ENCODE measurements at regions not wholly inside any gene's neighbourhood (a gene's known extent, or its start where the extent isn't known, plus 50 kb on each side); places are given as distances from the start of the nearest gene placed in this dataset.

DNA sequence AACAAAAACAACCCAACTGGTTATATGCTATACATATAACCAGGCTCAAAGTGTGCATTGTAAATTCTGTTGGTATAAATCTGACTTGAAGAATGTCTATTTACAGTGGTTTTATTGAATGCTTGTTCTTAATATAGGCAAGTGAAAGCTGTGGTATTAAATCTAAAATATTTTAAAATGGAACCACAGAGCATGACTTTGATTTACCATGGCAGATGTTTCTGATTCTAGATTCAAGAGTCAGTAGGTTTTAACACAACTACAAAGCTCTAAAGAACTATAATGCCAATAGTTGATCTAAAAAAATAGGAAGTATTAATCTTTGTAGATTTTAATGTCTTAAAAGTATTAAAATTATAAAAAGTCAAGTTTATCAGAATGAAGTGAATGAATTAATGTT, 141.9 kb upstream of the PLSCR5 start:
- intact Hi-C loops (cut with DNase I) = loop anchor here (5.0 to 10.0 kb wide), 2 partner anchors 445 to 448 kb away; no protein-coding TSS in a partner anchor
- Histone ChIP-seq H3K4me1 (ENCODE audit: control insufficient read depth in 1 of 2, insufficient read depth in 2 of 2, low read length in 2 of 2) (no peaks in the 10 kb centered on the region), H3K27ac (ENCODE audit: low read depth in 1 of 2, low read length in 2 of 2) (no peak overlapping the region), H3K9me3 (ENCODE audit: control insufficient read depth, low read length) (no peaks in the 10 kb centered on the region), H3K36me3 (ENCODE audit: control insufficient read depth in 1 of 2, insufficient read depth in 2 of 2, low read length in 1 of 2) (no peaks in the 10 kb centered on the region), H3K27me3 (ENCODE audit: control insufficient read depth in 1 of 2, insufficient read depth in 2 of 2, low read length in 1 of 2) (no peaks in the 10 kb centered on the region), H3K4me3 (ENCODE audit: low read length in 2 of 2) (no peak overlapping the region)
- no peak for DNase-seq
- no peak for ATAC-seq (ENCODE audit: low FRiP score)

DNA sequence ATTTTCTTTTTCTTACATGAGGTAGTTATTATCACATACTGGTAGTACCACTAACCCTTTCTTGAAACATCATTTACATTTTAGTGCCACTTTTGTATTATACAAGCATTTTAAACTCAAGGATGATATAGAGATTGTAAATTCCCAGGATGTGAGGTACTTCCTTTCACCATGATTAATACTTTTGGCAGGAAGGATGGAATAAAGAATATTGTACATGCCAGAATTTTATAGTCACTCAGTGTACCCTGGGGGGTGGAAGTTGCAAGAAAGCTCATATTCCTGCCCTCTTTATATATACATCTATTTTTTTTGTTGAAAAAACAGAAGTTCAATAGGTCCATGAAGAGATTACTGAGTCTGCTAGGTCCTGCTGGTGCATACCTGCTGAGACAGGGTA, 141.0 kb upstream of the PLSCR5 start:
- no peaks in the 10 kb centered on the region for H3K9me3 ChIP-seq (ENCODE audit: control insufficient read depth, low read length)
- H3K36me3 ChIP-seq (ENCODE audit: control insufficient read depth in 1 of 2, insufficient read depth in 2 of 2, low read length in 1 of 2) = no peaks in the 10 kb centered on the region
- H3K4me1 ChIP-seq (ENCODE audit: control insufficient read depth in 1 of 2, insufficient read depth in 2 of 2, low read length in 2 of 2) = no peaks in the 10 kb centered on the region
- intact Hi-C loops (cut with DNase I) = loop anchor here (5.0 to 10.0 kb wide), 2 partner anchors 446 to 449 kb away; no protein-coding TSS in a partner anchor
- no peak overlapping the region for H3K4me3 ChIP-seq (ENCODE audit: low read length in 2 of 2)
- DNase-seq (no peak), ATAC-seq (ENCODE audit: low FRiP score) (no peak)
- no peak overlapping the region for H3K27ac ChIP-seq (ENCODE audit: low read depth in 1 of 2, low read length in 2 of 2)
- no peaks in the 10 kb centered on the region for H3K27me3 ChIP-seq (ENCODE audit: control insufficient read depth in 1 of 2, insufficient read depth in 2 of 2, low read length in 1 of 2)

DNA sequence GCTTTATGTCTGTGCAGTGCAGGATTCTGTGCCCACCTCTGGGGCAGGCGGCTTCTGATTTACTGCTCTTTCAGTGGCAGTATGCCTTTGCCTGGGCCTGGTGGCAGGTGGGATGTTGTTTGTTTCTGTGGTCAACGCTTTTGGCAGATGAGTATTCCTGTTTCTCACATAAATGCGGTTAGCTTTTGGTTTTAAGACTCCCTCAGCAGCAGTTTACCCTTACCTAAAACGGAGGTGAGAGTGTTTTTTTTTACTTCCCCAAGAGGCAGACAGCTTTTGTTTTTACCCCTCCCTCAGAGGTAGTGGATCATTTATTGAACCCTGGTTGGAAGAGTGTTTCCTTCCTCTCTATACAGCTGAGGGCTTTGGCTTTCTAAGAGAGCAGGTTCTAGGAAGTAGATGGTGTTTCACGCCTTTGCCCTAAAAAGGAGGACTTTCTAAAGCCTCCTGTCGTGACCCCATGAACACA, 134.1 kb upstream of the PLSCR5 start:
- ATAC-seq (ENCODE audit: low FRiP score) = no peak
- H3K27ac ChIP-seq (ENCODE audit: low read depth in 1 of 2, low read length in 2 of 2) = no peak overlapping the region
- H3K4me3 ChIP-seq (ENCODE audit: low read length in 2 of 2) = no peak overlapping the region
- intact Hi-C loops (cut with DNase I) = no loop called here
- peaks cover 1% of the 10 kb centered on the region for H3K9me3 ChIP-seq (ENCODE audit: control insufficient read depth, low read length)
- H3K4me1 ChIP-seq (ENCODE audit: control insufficient read depth in 1 of 2, insufficient read depth in 2 of 2, low read length in 2 of 2) = no peaks in the 10 kb centered on the region
- WGBS, 2 donors = 68 to 71% methylated on average over 6 of the region's 6 CpGs
- no peaks in the 10 kb centered on the region for H3K36me3 ChIP-seq (ENCODE audit: control insufficient read depth in 1 of 2, insufficient read depth in 2 of 2, low read length in 1 of 2)
- DNase-seq = peak in 1 of 2 donors; percentile 53
- no peaks in the 10 kb centered on the region for H3K27me3 ChIP-seq (ENCODE audit: control insufficient read depth in 1 of 2, insufficient read depth in 2 of 2, low read length in 1 of 2)

DNA sequence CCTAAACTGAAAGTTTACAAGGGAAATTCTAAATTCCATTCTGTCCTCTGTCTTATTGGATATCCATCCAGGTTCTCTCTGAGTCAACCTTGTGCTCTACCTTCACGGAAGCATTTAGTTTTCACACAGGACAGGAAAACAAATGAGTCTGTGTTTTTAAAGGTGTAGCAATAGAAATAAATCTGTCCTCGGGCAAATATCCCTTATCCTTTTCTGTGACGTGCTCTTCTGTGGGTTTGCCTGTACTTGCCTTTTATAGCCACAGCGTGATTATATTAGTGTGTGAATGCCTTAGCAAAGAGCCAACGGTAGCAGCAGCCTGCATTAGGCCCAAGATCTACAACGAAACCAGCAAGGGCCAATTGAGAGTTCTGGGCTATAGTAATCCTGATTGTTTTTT, 127.2 kb upstream of the PLSCR5 start:
- no peaks in the 10 kb centered on the region for H3K4me1 ChIP-seq (ENCODE audit: control insufficient read depth in 1 of 2, insufficient read depth in 2 of 2, low read length in 2 of 2)
- WGBS, 2 donors = 61 to 68% methylated on average over 6 of the region's 6 CpGs
- no peaks in the 10 kb centered on the region for H3K27me3 ChIP-seq (ENCODE audit: control insufficient read depth in 1 of 2, insufficient read depth in 2 of 2, low read length in 1 of 2)
- ATAC-seq (ENCODE audit: low FRiP score) = no peak
- H3K36me3 ChIP-seq (ENCODE audit: control insufficient read depth in 1 of 2, insufficient read depth in 2 of 2, low read length in 1 of 2) = no peaks in the 10 kb centered on the region
- no peaks in the 10 kb centered on the region for H3K9me3 ChIP-seq (ENCODE audit: control insufficient read depth, low read length)
- H3K4me3 ChIP-seq (ENCODE audit: low read length in 2 of 2) = no peak overlapping the region
- no peak for DNase-seq
- H3K27ac ChIP-seq (ENCODE audit: low read depth in 1 of 2, low read length in 2 of 2) = no peak overlapping the region
- intact Hi-C loops (cut with DNase I) = no loop called here

- no peaks in the 10 kb centered on the region for H3K36me3 ChIP-seq (ENCODE audit: control insufficient read depth in 1 of 2, insufficient read depth in 2 of 2, low read length in 1 of 2)
- no peak overlapping the region for H3K4me3 ChIP-seq (ENCODE audit: low read length in 2 of 2)
- intact Hi-C loops (cut with DNase I) = no loop called here
- H3K9me3 ChIP-seq (ENCODE audit: control insufficient read depth, low read length) = no peaks in the 10 kb centered on the region
- DNase-seq = no peak
- H3K4me1 ChIP-seq (ENCODE audit: control insufficient read depth in 1 of 2, insufficient read depth in 2 of 2, low read length in 2 of 2) = no peaks in the 10 kb centered on the region
- H3K27me3 ChIP-seq (ENCODE audit: control insufficient read depth in 1 of 2, insufficient read depth in 2 of 2, low read length in 1 of 2) = no peaks in the 10 kb centered on the region
- no peak overlapping the region for H3K27ac ChIP-seq (ENCODE audit: low read depth in 1 of 2, low read length in 2 of 2)
- no peak for ATAC-seq (ENCODE audit: low FRiP score)
These were observed 110.0 kb upstream of the PLSCR5 start for GRCh38 chr3:146715170-146715569.

DNA sequence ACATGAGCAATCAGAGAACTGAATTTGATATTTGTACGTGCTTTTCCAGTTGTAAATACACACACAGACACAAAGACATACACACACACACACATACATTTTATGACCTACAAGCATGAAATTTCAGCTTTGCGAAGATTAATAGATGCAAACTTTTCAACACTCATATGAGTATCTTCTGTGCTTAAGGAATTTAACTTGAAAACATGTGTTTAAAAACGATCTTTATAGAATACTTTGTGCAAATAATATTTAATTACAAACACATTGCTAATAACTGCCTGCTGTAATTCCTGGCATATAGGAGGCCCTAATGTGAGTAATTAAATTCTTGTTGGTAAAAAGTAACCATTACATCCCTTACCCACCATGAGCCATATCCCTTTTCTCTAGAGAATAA, 107.7 kb upstream of the PLSCR5 start:
- Histone ChIP-seq H3K27ac (ENCODE audit: low read depth in 1 of 2, low read length in 2 of 2) (no peak overlapping the region), H3K27me3 (ENCODE audit: control insufficient read depth in 1 of 2, insufficient read depth in 2 of 2, low read length in 1 of 2) (no peaks in the 10 kb centered on the region), H3K4me3 (ENCODE audit: low read length in 2 of 2) (no peak overlapping the region), H3K4me1 (ENCODE audit: control insufficient read depth in 1 of 2, insufficient read depth in 2 of 2, low read length in 2 of 2) (no peaks in the 10 kb centered on the region), H3K9me3 (ENCODE audit: control insufficient read depth, low read length) (no peaks in the 10 kb centered on the region), H3K36me3 (ENCODE audit: control insufficient read depth in 1 of 2, insufficient read depth in 2 of 2, low read length in 1 of 2) (no peaks in the 10 kb centered on the region)
- ATAC-seq (ENCODE audit: low FRiP score) (no peak), DNase-seq (no peak)
- 76 to 77% methylated on average over 3 of the region's 3 CpGs for WGBS, 2 donors
- intact Hi-C loops (cut with DNase I) = no loop called here

GRCh38 chr3:146709969-146710368, 104.8 kb upstream of the PLSCR5 start:
- ATAC-seq (ENCODE audit: low FRiP score) (no peak), DNase-seq (no peak)
- H3K4me3 ChIP-seq (ENCODE audit: low read length in 2 of 2) = no peak overlapping the region
- no peaks in the 10 kb centered on the region for H3K36me3 ChIP-seq (ENCODE audit: control insufficient read depth in 1 of 2, insufficient read depth in 2 of 2, low read length in 1 of 2)
- H3K27ac ChIP-seq (ENCODE audit: low read depth in 1 of 2, low read length in 2 of 2) = no peak overlapping the region
- no peaks in the 10 kb centered on the region for H3K9me3 ChIP-seq (ENCODE audit: control insufficient read depth, low read length)
- 48% methylated on average over 3 of the region's 3 CpGs for WGBS, 2 donors
- H3K27me3 ChIP-seq (ENCODE audit: control insufficient read depth in 1 of 2, insufficient read depth in 2 of 2, low read length in 1 of 2) = no peaks in the 10 kb centered on the region
- intact Hi-C loops (cut with DNase I) = no loop called here
- H3K4me1 ChIP-seq (ENCODE audit: control insufficient read depth in 1 of 2, insufficient read depth in 2 of 2, low read length in 2 of 2) = no peaks in the 10 kb centered on the region

GRCh38 chr3:146705225-146705624, 100.1 kb upstream of the PLSCR5 start:
- Histone ChIP-seq H3K27ac (ENCODE audit: low read depth in 1 of 2, low read length in 2 of 2) (no peak overlapping the region), H3K4me1 (ENCODE audit: control insufficient read depth in 1 of 2, insufficient read depth in 2 of 2, low read length in 2 of 2) (peaks cover 0 to 2% of the 10 kb centered on the region in 2 donors), H3K36me3 (ENCODE audit: control insufficient read depth in 1 of 2, insufficient read depth in 2 of 2, low read length in 1 of 2) (no peaks in the 10 kb centered on the region), H3K27me3 (ENCODE audit: control insufficient read depth in 1 of 2, insufficient read depth in 2 of 2, low read length in 1 of 2) (no peaks in the 10 kb centered on the region), H3K4me3 (ENCODE audit: low read length in 2 of 2) (no peak overlapping the region), H3K9me3 (ENCODE audit: control insufficient read depth, low read length) (no peaks in the 10 kb centered on the region)
- intact Hi-C loops (cut with DNase I) = no loop called here
- WGBS, 2 donors = 50 to 56% methylated on average over 2 of the region's 2 CpGs
- DNase-seq (no peak), ATAC-seq (ENCODE audit: low FRiP score) (no peak)

DNA sequence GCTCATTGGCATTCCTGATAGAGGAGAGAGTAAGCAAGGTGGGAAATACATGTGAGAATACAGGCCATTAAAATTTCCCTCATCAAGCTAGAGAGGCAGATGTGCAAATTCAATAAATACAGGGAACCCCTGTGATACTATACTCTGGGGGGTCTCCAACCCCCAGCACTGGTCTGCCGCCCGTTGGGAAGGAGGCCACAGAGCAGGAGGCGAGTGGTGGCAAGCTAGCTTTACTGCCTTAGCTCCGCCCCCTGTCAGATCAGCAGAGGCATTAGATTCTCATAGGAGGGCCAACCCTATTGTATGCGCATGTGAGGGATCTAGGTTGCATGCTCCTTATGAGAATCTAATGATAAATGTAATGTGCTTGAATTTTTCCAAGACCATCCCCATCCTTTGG, 97.1 kb upstream of the PLSCR5 start:
- peaks cover 1% of the 10 kb centered on the region for H3K9me3 ChIP-seq (ENCODE audit: control insufficient read depth, low read length)
- no peak overlapping the region for H3K4me3 ChIP-seq (ENCODE audit: low read length in 2 of 2)
- intact Hi-C loops (cut with DNase I) = no loop called here
- 78 to 84% methylated on average over 5 of the region's 5 CpGs for WGBS, 2 donors
- DNase-seq (no peak), ATAC-seq (ENCODE audit: low FRiP score) (no peak)
- no peak overlapping the region for H3K27ac ChIP-seq (ENCODE audit: low read depth in 1 of 2, low read length in 2 of 2)
- peaks cover 0 to 2% of the 10 kb centered on the region in 2 donors for H3K4me1 ChIP-seq (ENCODE audit: control insufficient read depth in 1 of 2, insufficient read depth in 2 of 2, low read length in 2 of 2)
- H3K27me3 ChIP-seq (ENCODE audit: control insufficient read depth in 1 of 2, insufficient read depth in 2 of 2, low read length in 1 of 2) = no peaks in the 10 kb centered on the region
- H3K36me3 ChIP-seq (ENCODE audit: control insufficient read depth in 1 of 2, insufficient read depth in 2 of 2, low read length in 1 of 2) = no peaks in the 10 kb centered on the region

Data from aorta (tissue), 5 donors.